ENCODE measurements at regions not wholly inside any gene's neighbourhood (a gene's known extent, or its start where the extent isn't known, plus 50 kb on each side); places are given as distances from the start of the nearest gene placed in this dataset.

DNA sequence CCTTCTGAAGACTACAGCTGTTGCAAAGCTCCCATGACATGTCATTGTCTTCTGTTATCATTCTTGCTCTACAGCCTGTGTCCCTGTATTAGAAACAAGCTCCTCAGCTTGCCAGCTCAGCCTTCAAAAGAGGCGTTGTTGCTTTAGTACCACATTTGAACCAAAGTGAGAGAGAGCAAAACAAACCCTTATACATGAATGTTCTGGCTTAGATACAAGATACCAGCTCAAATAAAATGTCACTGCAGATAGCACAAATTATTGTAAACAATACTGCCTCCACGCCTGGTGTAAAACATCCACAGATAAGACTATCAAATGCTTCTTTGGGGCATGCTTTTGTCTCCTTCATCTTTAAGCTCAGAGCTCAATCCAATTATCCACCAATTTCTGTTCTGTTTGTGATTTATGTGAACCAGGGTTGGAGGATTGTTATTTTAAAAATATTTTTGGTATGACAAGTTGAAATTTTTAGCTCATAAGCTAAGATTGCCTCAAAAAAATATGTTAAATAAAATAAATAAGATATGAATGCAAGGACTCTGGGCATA is 403.6 kb upstream of the CDIN1 start:
- no peak for TF ChIP-seq ZFHX2 (tag by site-specific recombination; conservative IDR thresholded peaks at IDR 0.05)
- TF ChIP-seq ZNF501 (tag by site-specific recombination; IDR thresholded peaks at IDR 0.05): no peak

Measured in HEK293 (cell line).